ENCODE measurements at regions not wholly inside any gene's neighbourhood (a gene's known extent, or its start where the extent isn't known, plus 50 kb on each side); places are given as distances from the start of the nearest gene placed in this dataset.

DNA sequence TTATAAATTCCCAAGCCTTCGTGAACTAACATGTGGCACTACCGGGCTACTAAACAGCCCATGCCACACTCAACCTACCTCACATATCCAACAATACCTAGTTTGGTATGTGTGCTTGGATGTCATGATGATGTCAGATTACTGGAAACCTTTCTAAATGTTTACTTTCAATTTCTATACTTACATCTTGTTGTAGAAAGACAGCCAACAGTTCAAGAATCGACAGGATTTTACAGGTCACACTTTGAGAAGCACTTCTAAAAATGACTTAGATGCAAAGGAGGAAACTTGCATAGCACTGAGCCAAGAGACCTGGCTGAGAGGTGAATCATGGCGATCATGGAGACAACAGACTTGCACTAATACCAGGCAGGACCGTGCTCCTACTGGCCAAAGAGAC, 209.9 kb downstream of the COL4A1 start:
- TF ChIP-seq POLR2A (IDR thresholded peaks at IDR 0.05; ENCODE audit: low read depth, low read length), result no peak
- peak; percentile 36 for FAIRE-seq

GRCh38 chr13:110092831-110093247, 214.1 kb downstream of the COL4A1 start:
- FAIRE-seq (no peak), DNase-seq (ENCODE audit: insufficient read length, low spot score) (no peak)
- TF ChIP-seq POLR2A (IDR thresholded peaks at IDR 0.05; ENCODE audit: low read depth, low read length), result no peak

More for the DNA sequence above, 209.9 kb downstream of the COL4A1 start:
- no peak for DNase-seq (ENCODE audit: insufficient read length, low spot score)

GRCh38 chr13:110089815-110090214, 217.1 kb downstream of the COL4A1 start:
- no peak for DNase-seq (ENCODE audit: insufficient read length, low spot score)
- TF ChIP-seq POLR2A (IDR thresholded peaks at IDR 0.05; ENCODE audit: low read depth, low read length), result no peak
- FAIRE-seq, result peak; percentile 97

DNA sequence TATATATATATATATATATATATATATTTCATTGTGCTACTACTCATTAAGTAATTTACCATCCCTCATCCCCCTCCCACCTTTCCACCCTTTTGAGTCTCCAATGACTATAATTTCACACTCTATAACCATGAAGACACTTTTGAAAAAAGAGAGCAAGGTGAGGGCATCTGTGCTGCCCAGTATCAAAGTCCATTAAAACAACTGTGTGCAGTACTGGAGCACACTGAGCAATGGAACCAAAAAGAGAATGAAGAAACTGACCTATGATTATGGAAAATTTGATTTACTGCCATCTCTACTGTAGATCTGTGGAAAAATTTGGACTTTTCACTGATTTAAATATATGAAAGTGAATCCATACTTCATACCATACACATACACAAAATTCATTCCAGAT, 217.9 kb downstream of the COL4A1 start:
- DNase-seq (ENCODE audit: insufficient read length, low spot score) (no peak), FAIRE-seq (peak; percentile 58)
- no peak for TF ChIP-seq POLR2A (IDR thresholded peaks at IDR 0.05; ENCODE audit: low read depth, low read length)

- FAIRE-seq (no peak), DNase-seq (ENCODE audit: insufficient read length, low spot score) (no peak)
- TF ChIP-seq POLR2A (IDR thresholded peaks at IDR 0.05; ENCODE audit: low read depth, low read length), result no peak
Measured at GRCh38 chr13:110073982-110074381, 233.0 kb downstream of the COL4A1 start.

- no peak for TF ChIP-seq POLR2A (IDR thresholded peaks at IDR 0.05; ENCODE audit: low read depth, low read length)
- peak; percentile 97 for FAIRE-seq
Measured at GRCh38 chr13:110070511-110071120, 236.3 kb downstream of the COL4A1 start.

GRCh38 chr13:110070046-110070445, 236.9 kb downstream of the COL4A1 start:
- no peak for TF ChIP-seq POLR2A (IDR thresholded peaks at IDR 0.05; ENCODE audit: low read depth, low read length)
- no peak for FAIRE-seq
- DNase-seq (ENCODE audit: insufficient read length, low spot score), result no peak

More at GRCh38 chr13:110070511-110071120, 236.3 kb downstream of the COL4A1 start:
- DNase-seq (ENCODE audit: insufficient read length, low spot score), result peak; percentile 46

DNA sequence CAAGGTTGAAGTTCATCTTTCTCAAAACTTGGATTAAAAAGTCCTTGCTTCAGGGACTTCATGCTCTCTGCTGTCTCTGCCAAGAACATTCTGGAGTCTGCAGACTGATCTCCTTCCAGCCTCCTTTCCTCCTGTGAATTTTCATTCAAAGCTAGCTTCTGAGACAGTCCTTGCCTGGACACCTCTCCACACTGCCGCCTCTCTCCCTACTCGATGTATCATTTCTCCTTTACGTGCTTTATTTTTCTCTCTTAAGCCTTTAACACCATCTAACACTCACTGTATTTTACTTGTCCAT, 238.8 kb downstream of the COL4A1 start:
- DNase-seq (ENCODE audit: insufficient read length, low spot score), result no peak
- peak; percentile 65 for FAIRE-seq

DNA sequence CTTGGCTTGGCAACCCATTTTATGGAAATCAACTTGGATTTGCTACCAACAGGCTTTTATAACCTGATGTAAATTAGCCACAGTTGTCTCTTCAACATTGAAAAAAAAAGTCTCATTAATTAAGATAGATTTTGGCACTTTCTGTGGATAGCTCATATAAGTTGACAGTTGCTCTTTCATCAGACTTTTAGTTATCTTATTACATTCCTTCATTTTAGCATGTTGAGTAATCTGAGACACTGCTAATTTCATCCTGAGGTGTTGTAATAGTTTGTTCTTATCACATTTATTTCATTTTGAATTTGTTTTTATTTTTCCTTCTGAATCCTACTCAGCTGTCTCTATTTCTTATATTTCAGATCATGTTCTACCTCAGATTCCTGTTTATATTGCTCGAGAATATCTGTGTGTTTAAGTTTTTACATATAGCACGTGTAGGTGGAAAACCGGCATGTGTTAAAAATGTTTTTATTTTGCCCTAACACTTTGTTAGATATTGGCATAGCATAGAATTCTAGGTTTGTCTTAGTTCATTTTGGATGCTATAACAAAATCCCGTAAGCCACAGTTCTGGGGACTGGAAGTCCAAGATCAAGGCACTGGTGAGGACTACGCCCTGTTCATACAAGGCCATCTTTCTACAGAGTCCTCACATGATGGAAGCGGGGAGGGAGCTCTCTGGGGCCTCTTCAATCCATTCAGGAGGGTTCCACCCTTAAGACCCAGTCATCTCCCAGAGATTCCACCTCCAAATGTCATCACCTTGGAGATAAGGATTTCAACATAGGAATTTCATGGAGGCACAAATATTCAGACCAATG, 239.4 kb downstream of the COL4A1 start:
- no peak for DNase-seq (ENCODE audit: insufficient read length, low spot score)
- TF ChIP-seq POLR2A (IDR thresholded peaks at IDR 0.05; ENCODE audit: low read depth, low read length), result no peak
- FAIRE-seq, result no peak

More for the DNA sequence above, 238.8 kb downstream of the COL4A1 start:
- no peak for TF ChIP-seq POLR2A (IDR thresholded peaks at IDR 0.05; ENCODE audit: low read depth, low read length)

DNA sequence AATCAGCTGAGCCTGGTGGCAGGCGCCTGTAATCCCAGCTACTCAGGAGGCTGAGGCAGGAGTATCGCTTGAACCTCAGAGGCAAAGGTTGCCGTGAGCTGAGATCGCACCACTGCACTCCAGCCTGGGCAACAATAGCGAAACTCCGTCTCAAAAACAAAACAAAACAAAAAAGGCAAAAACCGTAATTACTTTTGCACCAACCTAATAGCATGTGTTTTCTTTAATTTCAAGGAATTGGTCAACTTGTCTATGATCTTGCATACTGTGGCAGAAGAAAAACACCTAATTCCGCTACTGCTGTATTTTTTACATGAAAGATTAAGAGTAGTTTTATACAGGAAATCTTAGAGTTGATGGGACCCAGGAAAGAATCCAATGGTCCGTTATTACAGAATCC, 241.2 kb downstream of the COL4A1 start:
- FAIRE-seq, result no peak
- TF ChIP-seq POLR2A (IDR thresholded peaks at IDR 0.05; ENCODE audit: low read depth, low read length), result no peak
- DNase-seq (ENCODE audit: insufficient read length, low spot score), result no peak

GRCh38 chr13:110063490-110064421, 243.2 kb downstream of the COL4A1 start:
- FAIRE-seq, result peak; percentile 61
- no peak for TF ChIP-seq POLR2A (IDR thresholded peaks at IDR 0.05; ENCODE audit: low read depth, low read length)
- no peak for DNase-seq (ENCODE audit: insufficient read length, low spot score)

- no peak for FAIRE-seq
- TF ChIP-seq POLR2A (IDR thresholded peaks at IDR 0.05; ENCODE audit: low read depth, low read length), result no peak
- DNase-seq (ENCODE audit: insufficient read length, low spot score), result no peak
Measured at GRCh38 chr13:110062777-110063442, 244.0 kb downstream of the COL4A1 start.

GRCh38 chr13:110062077-110062776, 244.7 kb downstream of the COL4A1 start:
- peak; percentile 84 for FAIRE-seq
- TF ChIP-seq POLR2A (IDR thresholded peaks at IDR 0.05; ENCODE audit: low read depth, low read length), result no peak
- DNase-seq (ENCODE audit: insufficient read length, low spot score), result peak; percentile 33
